D721Med (cell line): ENCODE measurements at regions not wholly inside any gene's neighbourhood (a gene's known extent, or its start where the extent isn't known, plus 50 kb on each side); places are given as distances from the start of the nearest gene placed in this dataset.

Experiments used
- DNase-seq: peaks from one replicate; pipeline ENCODE4 v3.0.0; 2011; ENCODE audit warnings: low spot score; ENCODE audit not compliant: insufficient read length
- FAIRE-seq: peaks from 2 replicates; lab custom pipeline; 2011; peaks lifted over from hg19 to GRCh38; lab: Jason Lieb, UNC
- CTCF ChIP-seq: IDR thresholded peaks from 2 replicates; pipeline ENCODE4 v1.5.1; 2012; ENCODE audit warnings: mild to moderate bottlenecking, control low read depth; ENCODE audit not compliant: insufficient read depth; ENCODE audit errors: missing control alignments

GRCh38 chr10:58968389-58968755 lies 208.1 kb upstream of the PHYHIPL start:
- DNase-seq (no peak), FAIRE-seq (no peak)
- no peak for TF ChIP-seq CTCF

GRCh38 chr10:58969576-58969975 lies 206.9 kb upstream of the PHYHIPL start:
- FAIRE-seq, result no peak
- TF ChIP-seq CTCF, result no peak
- no peak for DNase-seq

- no peak for DNase-seq
- TF ChIP-seq CTCF, result no peak
- no peak for FAIRE-seq
Measured at GRCh38 chr10:58970160-58970915, 206.1 kb upstream of the PHYHIPL start.

- TF ChIP-seq CTCF, result no peak
- DNase-seq, result no peak
- FAIRE-seq, result no peak
Measured at GRCh38 chr10:58971211-58971610, 205.2 kb upstream of the PHYHIPL start.

GRCh38 chr10:58971796-58972491 lies 204.5 kb upstream of the PHYHIPL start:
- no peak for DNase-seq
- TF ChIP-seq CTCF, result no peak
- FAIRE-seq, result peak; percentile 16

- no peak for DNase-seq
- TF ChIP-seq CTCF, result no peak
- FAIRE-seq, result peak; percentile 90
Measured at GRCh38 chr10:58972576-58973234, 203.7 kb upstream of the PHYHIPL start.
